ENCODE measurements at regions not wholly inside any gene's neighbourhood (a gene's known extent, or its start where the extent isn't known, plus 50 kb on each side); places are given as distances from the start of the nearest gene placed in this dataset.

DNA sequence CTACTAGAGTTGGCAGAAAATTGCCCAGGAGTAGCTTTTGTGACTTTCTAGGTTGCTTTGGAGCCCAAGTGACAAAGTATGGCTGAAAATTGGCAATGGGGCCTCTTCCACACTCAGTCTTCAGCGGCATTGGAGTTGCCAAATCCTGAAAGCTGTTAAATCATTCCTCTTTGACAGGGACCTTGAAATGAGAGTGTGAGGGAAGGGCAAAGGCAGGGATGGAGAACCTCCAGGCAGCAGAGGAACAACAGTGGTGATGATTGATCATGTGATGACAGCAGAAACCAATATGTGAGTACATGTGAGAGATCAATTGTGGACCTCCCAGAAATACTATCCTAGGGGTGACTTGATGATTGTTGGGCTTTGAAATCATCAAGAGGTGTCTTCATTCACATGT lies 393.9 kb downstream of the KIF16B start:
- TF ChIP-seq, protein P1, sequence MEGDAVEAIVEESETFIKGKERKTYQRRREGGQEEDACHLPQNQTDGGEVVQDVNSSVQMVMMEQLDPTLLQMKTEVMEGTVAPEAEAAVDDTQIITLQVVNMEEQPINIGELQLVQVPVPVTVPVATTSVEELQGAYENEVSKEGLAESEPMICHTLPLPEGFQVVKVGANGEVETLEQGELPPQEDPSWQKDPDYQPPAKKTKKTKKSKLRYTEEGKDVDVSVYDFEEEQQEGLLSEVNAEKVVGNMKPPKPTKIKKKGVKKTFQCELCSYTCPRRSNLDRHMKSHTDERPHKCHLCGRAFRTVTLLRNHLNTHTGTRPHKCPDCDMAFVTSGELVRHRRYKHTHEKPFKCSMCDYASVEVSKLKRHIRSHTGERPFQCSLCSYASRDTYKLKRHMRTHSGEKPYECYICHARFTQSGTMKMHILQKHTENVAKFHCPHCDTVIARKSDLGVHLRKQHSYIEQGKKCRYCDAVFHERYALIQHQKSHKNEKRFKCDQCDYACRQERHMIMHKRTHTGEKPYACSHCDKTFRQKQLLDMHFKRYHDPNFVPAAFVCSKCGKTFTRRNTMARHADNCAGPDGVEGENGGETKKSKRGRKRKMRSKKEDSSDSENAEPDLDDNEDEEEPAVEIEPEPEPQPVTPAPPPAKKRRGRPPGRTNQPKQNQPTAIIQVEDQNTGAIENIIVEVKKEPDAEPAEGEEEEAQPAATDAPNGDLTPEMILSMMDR (IDR thresholded peaks at IDR 0.05) = no peak
- no peak for TF ChIP-seq POLR2AphosphoS5 (IDR thresholded peaks at IDR 0.05)
